Loucy (cell line): ENCODE measurements at regions not wholly inside any gene's neighbourhood (a gene's known extent, or its start where the extent isn't known, plus 50 kb on each side); places are given as distances from the start of the nearest gene placed in this dataset.

ENCODE experiments used
- H2AFZ ChIP-seq: fragments of 200-600 bp; sonication (generic); 2 replicates; pipeline ENCODE4 v1.6.0; 2016; ENCODE audit warnings: antibody characterized with exemption, mild to moderate bottlenecking, low read length, moderate library complexity
- H3F3A ChIP-seq: fragments of 200-600 bp; 2 replicates; pipeline ENCODE4 v1.6.0; 2016; ENCODE audit warnings: antibody characterized with exemption, low read depth, mild to moderate bottlenecking
- H3K27me3 ChIP-seq: fragments of 200-600 bp; sonication (generic); 2 replicates; pipeline ENCODE4 v1.6.1; 2014; ENCODE audit warnings: low read length, mild to moderate bottlenecking; ENCODE audit not compliant: insufficient read depth, poor library complexity, severe bottlenecking
- H3K36me3 ChIP-seq: fragments of 200-600 bp; sonication (generic); 2 replicates; pipeline ENCODE4 v1.6.1; 2016; ENCODE audit warnings: low read length; ENCODE audit not compliant: insufficient read depth
- H3K4me1 ChIP-seq: fragments of 200-600 bp; sonication (generic); 2 replicates; pipeline ENCODE4 v1.5.1; 2014; ENCODE audit warnings: low read length, mild to moderate bottlenecking; ENCODE audit not compliant: insufficient read depth, poor library complexity, severe bottlenecking
- H3K4me2 ChIP-seq: fragments of 200-600 bp; sonication (generic); 2 replicates; pipeline ENCODE4 v1.6.0; 2014; ENCODE audit warnings: antibody characterized with exemption, low read length, low read depth, mild to moderate bottlenecking; ENCODE audit not compliant: poor library complexity, severe bottlenecking
- H3K4me3 ChIP-seq: fragments of 200-600 bp; sonication (generic); 2 replicates; pipeline ENCODE4 v1.5.1; 2014; ENCODE audit warnings: low read length, mild to moderate bottlenecking, mixed read lengths; ENCODE audit not compliant: poor library complexity, severe bottlenecking
- H3K79me2 ChIP-seq: fragments of 200-600 bp; sonication (generic); 2 replicates; pipeline ENCODE4 v1.6.1; 2014; ENCODE audit warnings: low read length; ENCODE audit not compliant: insufficient read depth
- H3K9ac ChIP-seq: fragments of 200-600 bp; sonication (generic); 2 replicates; pipeline ENCODE4 v1.6.0; 2014; ENCODE audit warnings: mild to moderate bottlenecking, low read depth, low read length, moderate library complexity; ENCODE audit not compliant: poor library complexity, severe bottlenecking
- H3K9me2 ChIP-seq: fragments of 200-600 bp; sonication (generic); replicated peaks from 2 replicates; pipeline ENCODE4 v1.6.1; 2016; ENCODE audit warnings: low read depth, low read length, mixed read lengths
- H3K9me3 ChIP-seq: fragments of 200-600 bp; sonication (generic); 2 replicates; pipeline ENCODE4 v1.6.1; 2014; ENCODE audit warnings: mild to moderate bottlenecking, antibody characterized with exemption, low read length, low read depth; ENCODE audit not compliant: insufficient read depth
- H4K20me1 ChIP-seq: fragments of 200-600 bp; sonication (generic); 2 replicates; pipeline ENCODE4 v1.6.0; 2014; ENCODE audit warnings: antibody characterized with exemption, low read length, mild to moderate bottlenecking; ENCODE audit not compliant: insufficient read depth, poor library complexity, severe bottlenecking
- CTCF ChIP-seq: fragments of 200-600 bp; sonication (generic); conservative IDR thresholded peaks from 2 replicates; pipeline ENCODE4 v1.5.1; 2014; ENCODE audit warnings: mild to moderate bottlenecking, antibody characterized with exemption, low read length
- EZH2phosphoT487 ChIP-seq: fragments of 200-600 bp; IDR thresholded peaks from 2 replicates; pipeline ENCODE4 v1.6.1; 2018; ENCODE audit warnings: antibody characterized with exemption, mild to moderate bottlenecking, moderate library complexity, borderline replicate concordance

- Histone ChIP-seq H3K4me3 (no peak overlapping the region), H4K20me1 (no peaks in the 10 kb centered on the region)
Observed at GRCh38 chr10:88028072-88028471, 164.6 kb downstream of the PTEN start.

GRCh38 chr10:88028654-88029053, 165.2 kb downstream of the PTEN start:
- Histone ChIP-seq H3K4me1 (peaks cover 25% of the 10 kb centered on the region), H3K9ac (no peak overlapping the region)

More at GRCh38 chr10:88028072-88028471, 164.6 kb downstream of the PTEN start:
- H3K9me2 ChIP-seq: no peaks in the 10 kb centered on the region
- H3K79me2 ChIP-seq: no peaks in the 10 kb centered on the region
- no peaks in the 10 kb centered on the region for H3K27me3 ChIP-seq
- H3F3A ChIP-seq: no peaks in the 10 kb centered on the region
- no peaks in the 10 kb centered on the region for H3K9me3 ChIP-seq
- peaks cover 25% of the 10 kb centered on the region for H3K4me1 ChIP-seq
- peak overlapping the region; percentile 5 for H3K9ac ChIP-seq
- peak overlapping the region; percentile 30 for H3K4me2 ChIP-seq
- TF ChIP-seq CTCF (no peak), EZH2phosphoT487 (no peak)
- no peaks in the 10 kb centered on the region for H3K36me3 ChIP-seq
- H2AFZ ChIP-seq: peak overlapping the region; percentile 76; the same call in 1 of the 2 replicates

GRCh38 chr10:88032566-88032965, 169.1 kb downstream of the PTEN start:
- Histone ChIP-seq H4K20me1 (no peaks in the 10 kb centered on the region), H3F3A (no peaks in the 10 kb centered on the region), H3K27me3 (no peaks in the 10 kb centered on the region), H3K9me2 (no peaks in the 10 kb centered on the region), H3K4me3 (no peak overlapping the region), H3K4me1 (peaks cover 29% of the 10 kb centered on the region), H2AFZ (no peak overlapping the region), H3K9me3 (no peaks in the 10 kb centered on the region), H3K36me3 (no peaks in the 10 kb centered on the region), H3K79me2 (no peaks in the 10 kb centered on the region), H3K9ac (no peak overlapping the region), H3K4me2 (no peak overlapping the region)
- TF ChIP-seq CTCF: no peak

More at GRCh38 chr10:88028654-88029053, 165.2 kb downstream of the PTEN start:
- Histone ChIP-seq H3K9me3 (no peaks in the 10 kb centered on the region), H4K20me1 (no peaks in the 10 kb centered on the region), H3F3A (no peaks in the 10 kb centered on the region), H3K36me3 (no peaks in the 10 kb centered on the region), H3K79me2 (no peaks in the 10 kb centered on the region), H3K9me2 (no peaks in the 10 kb centered on the region), H3K4me2 (peak overlapping the region; percentile 2), H2AFZ (no peak overlapping the region), H3K4me3 (no peak overlapping the region), H3K27me3 (no peaks in the 10 kb centered on the region)
- no peak for TF ChIP-seq EZH2phosphoT487
- TF ChIP-seq CTCF: no peak
